ENCODE measurements at regions not wholly inside any gene's neighbourhood (a gene's known extent, or its start where the extent isn't known, plus 50 kb on each side); places are given as distances from the start of the nearest gene placed in this dataset.

DNA sequence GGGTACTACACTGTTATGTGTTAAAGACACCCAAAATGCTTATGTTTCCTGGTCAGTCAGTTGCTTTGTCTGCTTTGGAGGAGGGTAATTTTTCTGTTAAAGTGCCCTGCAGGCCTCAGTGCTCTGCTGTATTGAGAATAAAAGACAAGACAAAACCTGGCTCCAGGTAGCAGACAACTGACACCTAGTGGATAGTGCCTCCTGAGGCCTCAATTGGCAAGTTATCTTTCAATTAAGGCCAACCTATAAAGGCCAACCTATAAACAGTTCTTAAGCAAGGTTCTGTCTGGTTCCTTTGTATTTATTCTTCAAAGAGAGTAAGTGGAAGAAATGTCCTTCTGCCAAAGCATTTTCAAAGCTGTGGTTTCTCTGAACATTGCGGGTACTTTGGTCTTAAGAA lies 773.8 kb downstream of the MECOM start:
- TF ChIP-seq, protein P1, sequence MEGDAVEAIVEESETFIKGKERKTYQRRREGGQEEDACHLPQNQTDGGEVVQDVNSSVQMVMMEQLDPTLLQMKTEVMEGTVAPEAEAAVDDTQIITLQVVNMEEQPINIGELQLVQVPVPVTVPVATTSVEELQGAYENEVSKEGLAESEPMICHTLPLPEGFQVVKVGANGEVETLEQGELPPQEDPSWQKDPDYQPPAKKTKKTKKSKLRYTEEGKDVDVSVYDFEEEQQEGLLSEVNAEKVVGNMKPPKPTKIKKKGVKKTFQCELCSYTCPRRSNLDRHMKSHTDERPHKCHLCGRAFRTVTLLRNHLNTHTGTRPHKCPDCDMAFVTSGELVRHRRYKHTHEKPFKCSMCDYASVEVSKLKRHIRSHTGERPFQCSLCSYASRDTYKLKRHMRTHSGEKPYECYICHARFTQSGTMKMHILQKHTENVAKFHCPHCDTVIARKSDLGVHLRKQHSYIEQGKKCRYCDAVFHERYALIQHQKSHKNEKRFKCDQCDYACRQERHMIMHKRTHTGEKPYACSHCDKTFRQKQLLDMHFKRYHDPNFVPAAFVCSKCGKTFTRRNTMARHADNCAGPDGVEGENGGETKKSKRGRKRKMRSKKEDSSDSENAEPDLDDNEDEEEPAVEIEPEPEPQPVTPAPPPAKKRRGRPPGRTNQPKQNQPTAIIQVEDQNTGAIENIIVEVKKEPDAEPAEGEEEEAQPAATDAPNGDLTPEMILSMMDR (conservative IDR thresholded peaks at IDR 0.05; ENCODE audit: low read depth, low read length), result no peak
- TF ChIP-seq, protein P2, sequence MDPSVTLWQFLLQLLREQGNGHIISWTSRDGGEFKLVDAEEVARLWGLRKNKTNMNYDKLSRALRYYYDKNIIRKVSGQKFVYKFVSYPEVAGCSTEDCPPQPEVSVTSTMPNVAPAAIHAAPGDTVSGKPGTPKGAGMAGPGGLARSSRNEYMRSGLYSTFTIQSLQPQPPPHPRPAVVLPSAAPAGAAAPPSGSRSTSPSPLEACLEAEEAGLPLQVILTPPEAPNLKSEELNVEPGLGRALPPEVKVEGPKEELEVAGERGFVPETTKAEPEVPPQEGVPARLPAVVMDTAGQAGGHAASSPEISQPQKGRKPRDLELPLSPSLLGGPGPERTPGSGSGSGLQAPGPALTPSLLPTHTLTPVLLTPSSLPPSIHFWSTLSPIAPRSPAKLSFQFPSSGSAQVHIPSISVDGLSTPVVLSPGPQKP (IDR thresholded peaks at IDR 0.05; ENCODE audit: borderline replicate concordance, low read depth, low read length), result no peak
- TF ChIP-seq POLR2A (IDR thresholded peaks at IDR 0.05; ENCODE audit: low read depth, low read length) (no peak), MXI1 (IDR thresholded peaks at IDR 0.05; ENCODE audit: borderline replicate concordance, low read depth, low read length) (no peak), MAZ (IDR thresholded peaks at IDR 0.05; ENCODE audit: borderline replicate concordance, low read depth, low read length) (no peak), RFX5 (IDR thresholded peaks at IDR 0.05; ENCODE audit: low read depth, low read length) (no peak), BHLHE40 (IDR thresholded peaks at IDR 0.05; ENCODE audit: low read depth, low read length) (no peak), FOS (IDR thresholded peaks at IDR 0.05; ENCODE audit: low read depth, low read length) (no peak), RAD21 (IDR thresholded peaks at IDR 0.05; ENCODE audit: low read length) (no peak)
- TF ChIP-seq, protein P3, sequence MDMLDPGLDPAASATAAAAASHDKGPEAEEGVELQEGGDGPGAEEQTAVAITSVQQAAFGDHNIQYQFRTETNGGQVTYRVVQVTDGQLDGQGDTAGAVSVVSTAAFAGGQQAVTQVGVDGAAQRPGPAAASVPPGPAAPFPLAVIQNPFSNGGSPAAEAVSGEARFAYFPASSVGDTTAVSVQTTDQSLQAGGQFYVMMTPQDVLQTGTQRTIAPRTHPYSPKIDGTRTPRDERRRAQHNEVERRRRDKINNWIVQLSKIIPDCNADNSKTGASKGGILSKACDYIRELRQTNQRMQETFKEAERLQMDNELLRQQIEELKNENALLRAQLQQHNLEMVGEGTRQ (IDR thresholded peaks at IDR 0.05; ENCODE audit: low read depth, low read length), result no peak
